ENCODE measurements at regions not wholly inside any gene's neighbourhood (a gene's known extent, or its start where the extent isn't known, plus 50 kb on each side); places are given as distances from the start of the nearest gene placed in this dataset.

GRCh38 chrX:112233164-112233563, 150.6 kb upstream of the TRPC5 start:
- no peak for TF ChIP-seq CBX8 (IDR thresholded peaks at IDR 0.05; ENCODE audit: borderline replicate concordance, low read depth, low read length)
- no peak for TF ChIP-seq BCL11A (IDR thresholded peaks at IDR 0.05; ENCODE audit: low read depth in 2 of 2, low read length in 2 of 2)
- TF ChIP-seq CTCF (IDR thresholded peaks at IDR 0.05; ENCODE audit: control extremely low read depth in 1 of 3, insufficient read depth in 1 of 3, low read depth in 1 of 3, low read length in 3 of 3): no peak
- TF ChIP-seq POLR2A (IDR thresholded peaks at IDR 0.05; ENCODE audit: control extremely low read depth in 1 of 2, low read depth in 2 of 2, low read length in 2 of 2): no peak
- no peak for TF ChIP-seq CHD2 (IDR thresholded peaks at IDR 0.05; ENCODE audit: low read length)
- TF ChIP-seq EZH2 (IDR thresholded peaks at IDR 0.05; ENCODE audit: low read depth, low read length, severe bottlenecking): no peak
- no peak for TF ChIP-seq SRF (IDR thresholded peaks at IDR 0.05; ENCODE audit: low read depth, low read length)
- TF ChIP-seq EP300 (IDR thresholded peaks at IDR 0.05; ENCODE audit: borderline replicate concordance in 1 of 2, low read depth in 2 of 2, low read length in 2 of 2): no peak
- TF ChIP-seq TBP (IDR thresholded peaks at IDR 0.05; ENCODE audit: low read depth, low read length): no peak
- TF ChIP-seq ZNF274 (IDR thresholded peaks at IDR 0.05; ENCODE audit: borderline replicate concordance, extremely low read depth, low read length): no peak
